HepG2 (cell line): ENCODE measurements at regions not wholly inside any gene's neighbourhood (a gene's known extent, or its start where the extent isn't known, plus 50 kb on each side); places are given as distances from the start of the nearest gene placed in this dataset.

Source experiments
- KLF15 ChIP-seq: sonication (generic); formaldehyde crosslinking; IDR thresholded peaks from 2 replicates; pipeline ENCODE4 v1.8.1; 2023; ENCODE audit warnings: borderline replicate concordance, mild to moderate bottlenecking, inconsistent platforms, missing genetic modification reagents, mixed read lengths
- RXRA ChIP-seq: sonication (generic); formaldehyde crosslinking; IDR thresholded peaks from 2 replicates; pipeline ENCODE4 v1.5.1; 2020; ENCODE audit warnings: missing genetic modification reagents
- ZNF331 ChIP-seq: sonication (generic); formaldehyde crosslinking; IDR thresholded peaks from 2 replicates; pipeline ENCODE4 v1.4.0; 2020; ENCODE audit warnings: missing genetic modification reagents
- ZNF451 ChIP-seq: sonication (generic); formaldehyde crosslinking; IDR thresholded peaks from 2 replicates; pipeline ENCODE4 v1.5.0; 2020; ENCODE audit warnings: mild to moderate bottlenecking, missing genetic modification reagents
- ZNF850 ChIP-seq: sonication (generic); formaldehyde crosslinking; conservative IDR thresholded peaks from 2 replicates; pipeline ENCODE4 v1.9.0; 2021; ENCODE audit warnings: mild to moderate bottlenecking, missing genetic modification reagents

- TF ChIP-seq KLF15 (CRISPR knock-in tag) (no peak), ZNF331 (CRISPR knock-in tag) (no peak), ZNF850 (CRISPR knock-in tag) (no peak), RXRA (CRISPR knock-in tag) (no peak), ZNF451 (no peak)
Measured at GRCh38 chr9:107208121-107208520, 75.0 kb upstream of the RAD23B start.
